ENCODE measurements at regions not wholly inside any gene's neighbourhood (a gene's known extent, or its start where the extent isn't known, plus 50 kb on each side); places are given as distances from the start of the nearest gene placed in this dataset.
"Not testable (repeated sequence)": the region's sequence is repeated elsewhere in the genome, so short reads cannot be mapped to it uniquely, and the experiment has no call there.

DNA sequence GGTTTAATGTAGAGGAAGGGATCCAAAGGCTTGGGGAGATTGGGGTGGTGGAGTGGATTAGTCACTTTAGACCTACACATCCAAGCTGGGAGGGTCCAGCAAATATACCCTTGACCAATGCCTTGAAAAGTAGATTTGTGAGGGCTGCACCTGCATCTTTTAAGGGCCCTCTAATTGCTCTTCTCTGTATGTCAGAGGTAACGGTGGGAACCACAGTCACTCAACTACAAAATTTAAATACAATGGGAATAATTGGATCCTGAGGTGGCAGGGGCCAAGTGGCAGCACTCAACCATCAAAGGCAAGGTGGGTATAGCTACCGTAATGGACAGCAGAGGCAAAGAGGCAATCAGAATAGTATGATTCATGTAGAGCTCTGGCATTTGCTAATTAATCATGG, 833.7 kb upstream of the ARRDC3 start:
- DNase-seq, ATAC-seq, H3K4me1 Mint-ChIP-seq, H3K36me3 Mint-ChIP-seq, POLR2A ChIA-PET, H3K27ac Mint-ChIP-seq, H3K4me3 Mint-ChIP-seq, H3K27me3 Mint-ChIP-seq: not testable (repeated sequence)
- H3K9me3 Mint-ChIP-seq: peaks cover 5 to 34% (median 15%) of the 10 kb centered on the region in 9 donors

DNA sequence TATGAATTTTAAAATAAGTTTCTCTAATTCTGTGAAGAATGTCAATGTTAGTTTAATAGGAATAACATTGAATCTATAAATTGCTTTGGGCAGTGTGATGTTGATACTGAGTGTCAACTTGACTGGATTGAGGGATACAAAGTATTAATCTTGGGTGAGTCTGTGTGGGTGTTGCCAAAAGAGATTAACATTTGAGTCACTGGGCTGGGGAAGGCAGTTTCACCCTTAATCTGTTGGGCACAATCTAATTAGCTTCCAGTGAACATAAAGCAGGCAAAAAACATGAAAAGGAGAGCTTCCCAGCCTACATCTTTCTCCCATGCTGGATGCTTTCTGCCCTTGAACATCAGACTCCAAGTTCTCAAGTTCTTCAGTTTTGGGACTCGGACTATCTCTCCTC, 832.0 kb upstream of the ARRDC3 start:
- Mint-ChIP-seq H3K4me1 (no peaks in the 10 kb centered on the region), H3K36me3 (peaks cover 0 to 5% (median 0%) of the 10 kb centered on the region in 3 donors), H3K4me3 (no peak overlapping the region), H3K9me3 (peaks cover 5 to 42% (median 17%) of the 10 kb centered on the region in 9 donors), H3K27ac (no peak overlapping the region), H3K27me3 (no peaks in the 10 kb centered on the region)
- ATAC-seq: no peak
- POLR2A ChIA-PET: no interaction called here
- no peak for DNase-seq

DNA sequence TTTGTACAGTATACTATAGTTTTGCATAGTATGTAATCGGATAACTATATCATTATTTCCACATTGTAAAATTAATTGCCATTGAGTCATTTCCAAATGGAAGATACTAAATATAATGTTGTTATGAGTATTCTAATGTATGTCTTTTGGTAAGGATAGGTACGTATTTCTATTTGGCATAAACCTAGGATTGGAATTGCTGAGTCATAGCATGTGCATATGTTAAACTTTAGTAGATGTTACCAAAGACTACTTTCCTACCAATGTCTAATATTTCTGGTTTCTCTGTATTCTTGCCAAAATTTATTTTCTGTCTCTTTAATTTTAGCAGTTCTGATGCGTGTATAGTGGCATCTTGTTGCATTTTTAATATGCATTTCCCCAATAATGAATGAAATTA, 825.1 kb upstream of the ARRDC3 start:
- ATAC-seq (no peak), DNase-seq (no peak)
- Mint-ChIP-seq H3K4me3 (no peak overlapping the region), H3K9me3 (peaks cover 0 to 29% (median 14%) of the 10 kb centered on the region in 9 donors), H3K36me3 (no peaks in the 10 kb centered on the region), H3K27ac (no peak overlapping the region), H3K27me3 (no peaks in the 10 kb centered on the region), H3K4me1 (no peaks in the 10 kb centered on the region)
- POLR2A ChIA-PET: no interaction called here

DNA sequence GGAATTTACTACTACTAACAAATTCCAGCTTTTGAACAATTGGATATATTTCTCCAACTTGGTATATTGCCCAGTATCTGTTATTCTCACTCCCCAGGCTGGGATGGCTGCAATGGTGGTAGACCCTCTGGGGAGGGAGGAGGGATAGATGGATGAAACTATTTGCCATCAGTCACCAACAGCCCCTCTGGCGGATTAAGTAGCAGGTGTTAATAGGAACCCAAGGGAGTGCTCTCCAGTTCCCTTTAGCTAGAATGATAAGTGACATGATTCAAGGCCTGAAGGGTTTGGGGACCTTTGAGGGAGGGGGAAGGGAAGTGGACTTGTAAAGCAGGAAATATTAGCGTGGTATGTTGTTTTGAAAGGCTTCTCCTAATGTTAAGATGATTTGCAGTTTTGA, 824.0 kb upstream of the ARRDC3 start:
- Mint-ChIP-seq H3K27ac (no peak overlapping the region), H3K36me3 (no peaks in the 10 kb centered on the region), H3K4me3 (no peak overlapping the region), H3K27me3 (no peaks in the 10 kb centered on the region), H3K4me1 (no peaks in the 10 kb centered on the region), H3K9me3 (peaks cover 0 to 23% (median 10%) of the 10 kb centered on the region in 9 donors)
- POLR2A ChIA-PET: no interaction called here
- ATAC-seq: no peak
- no peak for DNase-seq

DNA sequence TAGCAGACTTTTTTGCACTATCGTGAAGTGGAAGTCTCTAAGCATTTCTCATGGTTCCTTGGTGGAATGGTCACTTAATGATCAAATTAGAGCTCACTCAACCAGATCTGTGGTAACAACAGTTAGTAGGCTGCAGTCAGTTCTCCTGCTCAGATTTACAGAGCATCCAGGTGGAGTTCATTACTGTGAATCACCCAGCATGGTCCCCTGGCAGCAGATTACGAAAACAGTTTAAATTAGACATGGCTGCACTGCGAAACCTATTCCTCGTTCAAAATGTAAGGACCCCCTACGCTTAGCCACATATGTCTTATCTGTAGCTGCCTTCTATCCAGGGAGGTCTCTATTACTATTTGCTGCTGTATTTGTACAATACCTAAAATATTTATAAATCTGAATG, 823.6 kb upstream of the ARRDC3 start:
- POLR2A ChIA-PET: no interaction called here

DNA sequence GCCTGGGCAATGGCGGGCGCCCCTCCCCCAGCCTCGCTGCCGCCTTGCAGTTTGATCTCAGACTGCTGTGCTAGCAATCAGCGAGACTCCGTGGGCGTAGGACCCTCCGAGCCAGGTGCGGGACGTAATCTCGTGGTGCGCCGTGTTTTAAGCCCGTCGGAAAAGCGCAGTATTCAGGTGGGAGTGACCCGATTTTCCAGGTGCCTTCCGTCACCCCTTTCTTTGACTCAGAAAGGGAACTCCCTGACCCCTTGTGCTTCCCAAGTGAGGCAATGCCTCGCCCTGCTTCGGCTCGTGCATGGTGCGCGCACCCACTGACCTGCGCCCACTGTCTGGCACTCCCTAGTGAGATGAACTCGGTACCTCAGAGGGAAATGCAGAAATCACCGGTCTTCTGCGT, 815.9 kb upstream of the ARRDC3 start:
- H3K4me3 Mint-ChIP-seq, H3K36me3 Mint-ChIP-seq, ATAC-seq, H3K27me3 Mint-ChIP-seq, H3K27ac Mint-ChIP-seq, DNase-seq, POLR2A ChIA-PET, H3K4me1 Mint-ChIP-seq: not testable (repeated sequence)
- H3K9me3 Mint-ChIP-seq: peaks cover 0 to 14% (median 6%) of the 10 kb centered on the region in 9 donors

More for the DNA sequence above, 823.6 kb upstream of the ARRDC3 start:
- ATAC-seq (no peak), DNase-seq (no peak)
- Mint-ChIP-seq H3K27me3 (no peaks in the 10 kb centered on the region), H3K27ac (no peak overlapping the region), H3K4me1 (no peaks in the 10 kb centered on the region), H3K36me3 (no peaks in the 10 kb centered on the region), H3K4me3 (no peak overlapping the region), H3K9me3 (peaks cover 0 to 19% (median 9%) of the 10 kb centered on the region in 9 donors)

DNA sequence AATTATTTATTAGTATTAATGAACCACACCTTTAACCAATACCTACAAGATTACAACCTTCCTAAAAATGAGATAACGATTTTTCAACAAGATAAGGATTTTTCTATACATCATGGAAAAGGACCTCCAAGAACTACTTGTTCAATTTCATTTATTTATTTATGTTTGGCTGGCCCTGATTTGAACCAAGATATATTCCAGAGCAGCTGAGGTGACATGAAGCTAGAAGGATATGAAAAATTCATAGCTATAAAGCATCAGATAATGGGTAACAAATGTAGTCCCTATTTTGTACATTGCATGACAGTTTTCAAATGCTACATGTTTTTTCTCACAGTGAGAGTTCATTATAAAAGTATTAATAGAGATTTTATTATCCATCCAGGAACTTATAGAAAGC, 798.5 kb upstream of the ARRDC3 start:
- H3K4me3 Mint-ChIP-seq: no peak overlapping the region
- ATAC-seq (no peak), DNase-seq (no peak)
- no peak overlapping the region for H3K27ac Mint-ChIP-seq
- no peaks in the 10 kb centered on the region for H3K27me3 Mint-ChIP-seq
- peaks cover 0 to 3% (median 0%) of the 10 kb centered on the region in 9 donors for H3K9me3 Mint-ChIP-seq
- no peaks in the 10 kb centered on the region for H3K4me1 Mint-ChIP-seq
- POLR2A ChIA-PET: no interaction called here
- no peaks in the 10 kb centered on the region for H3K36me3 Mint-ChIP-seq

DNA sequence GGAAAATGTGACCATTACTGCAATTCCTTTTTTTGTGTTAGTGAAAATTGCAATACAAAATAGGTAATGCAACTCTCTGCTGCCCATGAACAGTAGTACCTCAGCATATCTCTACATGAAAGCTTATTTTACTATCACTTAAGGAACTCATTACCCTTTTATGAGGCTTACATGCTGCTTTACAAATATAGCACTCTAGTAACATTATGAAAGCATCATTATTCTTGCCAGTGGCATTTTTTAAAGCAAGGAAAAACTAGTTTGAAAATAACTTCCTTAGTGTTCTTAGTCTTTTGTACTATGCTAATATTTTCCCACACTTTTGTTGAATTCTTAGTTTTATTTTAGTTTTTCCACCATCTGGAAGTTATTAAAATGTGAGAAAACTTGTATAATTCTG, 797.3 kb upstream of the ARRDC3 start:
- Mint-ChIP-seq H3K9me3 (peaks cover 0 to 3% (median 0%) of the 10 kb centered on the region in 9 donors), H3K36me3 (no peaks in the 10 kb centered on the region), H3K27ac (no peak overlapping the region), H3K27me3 (no peaks in the 10 kb centered on the region), H3K4me1 (no peaks in the 10 kb centered on the region), H3K4me3 (no peak overlapping the region)
- DNase-seq: no peak
- POLR2A ChIA-PET: no interaction called here
- no peak for ATAC-seq

DNA sequence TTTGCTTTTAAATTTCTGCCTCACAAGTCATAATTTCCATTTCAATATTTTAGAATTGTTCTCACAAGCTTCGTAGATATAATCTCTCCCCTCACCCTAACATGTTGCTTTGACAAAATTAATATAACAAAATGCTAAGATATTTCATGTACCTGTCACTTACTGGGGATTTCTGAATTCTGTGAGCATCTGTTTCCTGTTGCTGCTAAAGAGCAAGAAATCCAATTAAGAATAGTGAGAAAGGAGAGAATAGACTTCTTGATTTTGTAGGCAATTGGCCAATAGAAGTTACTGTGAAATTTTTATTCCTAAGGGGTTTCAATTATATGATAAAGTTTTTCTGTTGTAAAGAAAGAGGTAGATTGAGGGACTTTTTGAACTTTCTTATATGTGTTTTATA, 796.5 kb upstream of the ARRDC3 start:
- no peak overlapping the region for H3K4me3 Mint-ChIP-seq
- ATAC-seq (no peak), DNase-seq (no peak)
- H3K9me3 Mint-ChIP-seq: peaks cover 0 to 3% (median 0%) of the 10 kb centered on the region in 9 donors
- no peaks in the 10 kb centered on the region for H3K27me3 Mint-ChIP-seq
- H3K4me1 Mint-ChIP-seq: no peaks in the 10 kb centered on the region
- POLR2A ChIA-PET: no interaction called here
- H3K36me3 Mint-ChIP-seq: no peaks in the 10 kb centered on the region
- no peak overlapping the region for H3K27ac Mint-ChIP-seq

DNA sequence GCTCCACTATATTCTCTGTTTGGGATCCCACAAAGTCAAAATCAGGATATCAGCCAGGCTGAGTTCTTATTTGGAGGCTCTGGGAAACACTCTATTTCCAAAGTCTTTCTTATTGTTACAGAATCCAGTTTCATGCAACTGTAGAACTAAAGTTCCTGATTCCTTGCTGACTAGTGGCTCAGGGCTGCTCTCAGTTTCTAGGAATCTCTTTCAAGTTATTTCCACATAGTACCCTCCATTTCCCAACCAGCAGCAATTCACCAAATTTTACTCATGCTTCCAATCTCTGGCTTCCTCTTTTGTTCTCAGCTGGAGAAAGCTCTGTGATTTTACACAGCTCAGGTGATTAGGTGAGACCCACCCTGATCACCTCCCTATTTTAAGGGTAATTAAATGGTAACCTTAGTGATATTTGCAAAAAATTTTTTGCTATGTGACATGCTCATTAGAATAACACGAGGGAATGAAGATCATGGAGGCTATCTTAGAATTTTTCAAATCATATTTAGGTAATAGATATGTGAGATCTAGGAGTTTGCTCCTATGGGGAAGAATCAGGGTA, 794.9 kb upstream of the ARRDC3 start:
- Mint-ChIP-seq H3K9me3 (peaks cover 0 to 9% (median 0%) of the 10 kb centered on the region in 9 donors), H3K4me1 (no peaks in the 10 kb centered on the region), H3K27me3 (no peaks in the 10 kb centered on the region), H3K36me3 (no peaks in the 10 kb centered on the region), H3K27ac (no peak overlapping the region), H3K4me3 (no peak overlapping the region)
- POLR2A ChIA-PET: no interaction called here
- DNase-seq (no peak), ATAC-seq (no peak)

DNA sequence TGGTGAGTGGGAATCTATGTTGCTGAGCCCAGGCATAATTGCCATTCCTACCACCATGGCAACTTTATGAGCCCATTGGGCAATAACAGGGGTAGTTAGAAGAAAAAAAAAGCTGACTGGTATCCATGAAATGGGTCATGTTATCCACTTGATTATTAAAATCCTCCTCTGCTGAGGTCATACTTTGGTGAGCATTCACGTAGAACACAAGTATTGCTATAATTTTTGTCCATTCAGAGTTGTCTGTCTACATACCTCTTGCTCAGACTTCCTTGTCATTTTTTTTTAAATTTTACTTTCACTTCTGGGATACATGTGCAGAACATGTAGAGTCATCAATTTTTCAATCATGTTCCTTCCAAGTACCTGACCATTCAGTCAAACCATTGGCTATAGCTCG, 780.8 kb upstream of the ARRDC3 start:
- peaks cover 0 to 13% (median 3%) of the 10 kb centered on the region in 9 donors for H3K9me3 Mint-ChIP-seq
- no peak overlapping the region for H3K27ac Mint-ChIP-seq
- H3K27me3 Mint-ChIP-seq: no peaks in the 10 kb centered on the region
- H3K4me3 Mint-ChIP-seq: no peak overlapping the region
- no peaks in the 10 kb centered on the region for H3K36me3 Mint-ChIP-seq
- ATAC-seq (no peak), DNase-seq (no peak)
- POLR2A ChIA-PET: no interaction called here
- no peaks in the 10 kb centered on the region for H3K4me1 Mint-ChIP-seq

DNA sequence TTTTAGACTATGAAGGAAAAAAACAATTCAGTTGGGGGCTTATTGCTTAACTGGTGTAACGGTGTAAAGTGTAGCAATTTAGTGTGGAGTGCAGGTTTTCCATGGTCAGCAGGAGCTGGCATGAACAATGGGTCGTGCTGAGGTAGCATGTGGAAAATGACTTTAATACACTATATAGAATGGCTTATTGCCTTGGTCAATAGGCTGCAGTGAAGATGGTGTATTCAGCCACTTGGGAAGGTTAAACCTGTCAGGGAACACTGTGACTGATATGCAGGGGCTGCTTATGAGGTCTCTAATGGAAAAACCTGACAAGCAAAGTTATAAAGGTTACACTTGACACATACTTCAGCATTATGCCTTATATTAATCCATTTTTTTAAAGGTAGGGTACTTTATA, 764.7 kb upstream of the ARRDC3 start:
- ATAC-seq (no peak), DNase-seq (no peak)
- Mint-ChIP-seq H3K27me3 (no peaks in the 10 kb centered on the region), H3K9me3 (peaks cover 0 to 3% (median 0%) of the 10 kb centered on the region in 9 donors), H3K36me3 (no peaks in the 10 kb centered on the region), H3K4me3 (no peak overlapping the region), H3K4me1 (no peaks in the 10 kb centered on the region), H3K27ac (no peak overlapping the region)
- POLR2A ChIA-PET: no interaction called here

DNA sequence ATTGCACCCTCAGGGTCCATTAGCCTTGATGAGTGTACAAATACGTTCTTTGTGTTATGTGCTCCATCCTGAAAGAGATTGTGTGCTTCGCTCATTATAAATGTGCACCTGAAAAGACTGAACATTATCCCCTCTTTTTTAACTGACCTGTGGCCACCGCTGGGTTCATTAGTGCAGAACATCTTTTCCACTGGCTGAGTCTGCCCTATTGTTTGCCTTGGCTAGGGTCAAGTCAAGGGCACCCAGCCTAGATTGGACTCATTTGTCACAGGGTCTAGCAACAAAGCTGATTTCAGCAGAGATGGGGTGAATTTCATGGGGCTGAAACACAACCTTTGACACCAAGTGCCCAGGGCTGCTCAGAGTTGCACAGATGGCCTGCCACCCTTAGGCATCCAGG, 764.1 kb upstream of the ARRDC3 start:
- Mint-ChIP-seq H3K36me3 (no peaks in the 10 kb centered on the region), H3K27me3 (no peaks in the 10 kb centered on the region), H3K27ac (no peak overlapping the region), H3K9me3 (peaks cover 0 to 3% (median 0%) of the 10 kb centered on the region in 9 donors), H3K4me3 (no peak overlapping the region), H3K4me1 (no peaks in the 10 kb centered on the region)
- no peak for ATAC-seq
- no peak for DNase-seq
- POLR2A ChIA-PET: no interaction called here

DNA sequence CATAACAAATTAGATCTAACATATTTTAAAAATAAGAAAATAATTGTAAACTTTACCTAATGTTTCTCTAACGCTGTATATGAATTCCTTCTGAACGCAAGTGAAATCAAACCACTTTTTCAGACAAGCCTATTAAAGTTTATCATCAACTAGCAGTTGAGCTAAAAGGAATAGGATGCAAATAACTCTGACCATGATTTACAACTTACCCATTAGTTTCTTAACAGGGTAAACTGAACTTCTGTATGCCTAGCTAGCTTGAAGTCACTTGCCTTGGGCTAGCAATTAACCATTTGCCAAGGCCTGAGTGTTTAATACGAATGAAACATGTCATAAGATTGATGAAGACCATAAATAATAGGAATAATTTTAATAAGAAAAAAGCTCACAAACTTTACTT, 762.7 kb upstream of the ARRDC3 start:
- Mint-ChIP-seq H3K27ac (no peak overlapping the region), H3K36me3 (no peaks in the 10 kb centered on the region), H3K4me3 (no peak overlapping the region), H3K4me1 (no peaks in the 10 kb centered on the region), H3K9me3 (peaks cover 0 to 11% (median 0%) of the 10 kb centered on the region in 9 donors), H3K27me3 (no peaks in the 10 kb centered on the region)
- no peak for ATAC-seq
- no peak for DNase-seq
- POLR2A ChIA-PET: no interaction called here
